IMR-90 (cell line): ENCODE measurements at regions not wholly inside any gene's neighbourhood (a gene's known extent, or its start where the extent isn't known, plus 50 kb on each side); places are given as distances from the start of the nearest gene placed in this dataset.

Source experiments
- ATAC-seq: fragments of 200-7000 bp; cut with Tn5 transposase; 2 replicates; pipeline ENCODE4 v1.9.1; 2020; ENCODE audit warnings: low read depth, mild to moderate bottlenecking, moderate library complexity
- BruUV-seq: library from RNA; stranded (reverse); fragments of 400-500 nt; replicated peaks from 2 replicates; lab custom pipeline; 2021; lab: Mats Ljungman, UMichigan
- CTCF ChIA-PET: fragments of 300-600 bp; formaldehyde crosslinking; extraction: SDS; loops from one replicate; lab custom pipeline; 2021; ENCODE audit warnings: antibody characterized with exemption; lab: Yijun Ruan, JAX
- POLR2A ChIA-PET: fragments of 300-600 bp; sonication (Branson Sonifier 250); formaldehyde crosslinking; loops from one replicate; lab custom pipeline; 2022; ENCODE audit warnings: antibody characterized with exemption; ENCODE audit not compliant: unreplicated experiment; lab: Charles Lee
- DNase-seq: peaks from one replicate; pipeline ENCODE4 v3.0.0; 2013
- H2AFZ ChIP-seq: replicated peaks from 2 replicates; pipeline ENCODE3; 2013; ENCODE audit warnings: low read length, mild to moderate bottlenecking; ENCODE audit not compliant: poor library complexity
- H2AK5ac ChIP-seq: 2 replicates; pipeline ENCODE4 v1.6.1; 2013; ENCODE audit warnings: low read depth, low read length, inconsistent platforms
- H2AK9ac ChIP-seq: replicated peaks from 2 replicates; pipeline ENCODE3; 2013; ENCODE audit warnings: mild to moderate bottlenecking, low read depth, low read length, moderate library complexity; ENCODE audit not compliant: poor library complexity
- H2BK120ac ChIP-seq: 2 replicates; pipeline ENCODE4 v1.6.1; 2013; ENCODE audit warnings: low read depth, low read length, inconsistent platforms
- H2BK15ac ChIP-seq: 3 replicates; pipeline ENCODE4 v1.6.1; 2013; ENCODE audit warnings: low read depth, low read length, inconsistent platforms
- H2BK20ac ChIP-seq: 2 replicates; pipeline ENCODE4 v1.6.1; 2013; ENCODE audit warnings: low read depth, mild to moderate bottlenecking, inconsistent platforms, low read length, moderate library complexity
- H2BK5ac ChIP-seq: 2 replicates; pipeline ENCODE4 v1.6.1; 2013; ENCODE audit warnings: mild to moderate bottlenecking, low read depth, low read length, inconsistent platforms; ENCODE audit not compliant: poor library complexity, severe bottlenecking
- H3K14ac ChIP-seq: replicated peaks from 2 replicates; pipeline ENCODE4 v1.6.1; 2013; ENCODE audit warnings: low read depth, low read length, inconsistent platforms
- H3K18ac ChIP-seq: 2 replicates; pipeline ENCODE4 v1.6.1; 2013; ENCODE audit warnings: low read depth, low read length, control low read depth
- H3K23ac ChIP-seq: 2 replicates; pipeline ENCODE4 v1.6.1; 2013; ENCODE audit warnings: low read depth, low read length, inconsistent platforms
- H3K27ac ChIP-seq: 2 replicates; pipeline ENCODE4 v1.5.1; 2013; ENCODE audit warnings: mild to moderate bottlenecking, control low read depth, low read length; ENCODE audit not compliant: insufficient read depth
- H3K27me3 ChIP-seq: 2 replicates; pipeline ENCODE4 v1.6.1; 2013; ENCODE audit warnings: low read length; ENCODE audit not compliant: control insufficient read depth, insufficient read depth
- H3K36me3 ChIP-seq: 2 replicates; pipeline ENCODE4 v1.6.1; 2013; ENCODE audit warnings: low read length, mixed read lengths; ENCODE audit not compliant: control insufficient read depth, insufficient read depth
- H3K4ac ChIP-seq: 2 replicates; pipeline ENCODE4 v1.6.1; 2013; ENCODE audit warnings: low read depth, low read length, inconsistent platforms
- H3K4me1 ChIP-seq: 2 replicates; pipeline ENCODE4 v1.6.1; 2013; ENCODE audit warnings: low read length, mixed read lengths; ENCODE audit not compliant: control insufficient read depth, insufficient read depth
- H3K4me2 ChIP-seq: 2 replicates; pipeline ENCODE4 v1.6.1; 2013; ENCODE audit warnings: low read depth, mild to moderate bottlenecking, control low read depth, low read length, moderate library complexity
- H3K4me3 ChIP-seq: 2 replicates; pipeline ENCODE4 v1.5.1; 2013; ENCODE audit warnings: low read depth, mild to moderate bottlenecking, control low read depth, low read length, moderate library complexity; ENCODE audit not compliant: insufficient read depth
- H3K56ac ChIP-seq: 2 replicates; pipeline ENCODE4 v1.6.1; 2013; ENCODE audit warnings: low read length, inconsistent platforms; ENCODE audit not compliant: insufficient read depth; ENCODE audit errors: extremely low read depth
- H3K79me1 ChIP-seq, 2 experiments: 2 replicates each; pipeline ENCODE4 v1.6.1; 2013; ENCODE audit warnings: low read length in 2 of 2, inconsistent platforms in 1 of 2, low read depth in 1 of 2
- H3K9ac ChIP-seq: 2 replicates; pipeline ENCODE4 v1.6.1; 2013; ENCODE audit warnings: low read depth, low read length, control low read depth
- H3K9me1 ChIP-seq: 2 replicates; pipeline ENCODE4 v1.6.1; 2013; ENCODE audit warnings: low read length, inconsistent platforms; ENCODE audit not compliant: insufficient read depth
- H3K9me3 ChIP-seq: 2 replicates; pipeline ENCODE4 v1.6.1; 2013; ENCODE audit warnings: low read length; ENCODE audit not compliant: control insufficient read depth, insufficient read depth
- H4K20me1 ChIP-seq: 2 replicates; pipeline ENCODE4 v1.6.1; 2013; ENCODE audit warnings: low read length, inconsistent platforms; ENCODE audit not compliant: insufficient read depth
- H4K5ac ChIP-seq: 2 replicates; pipeline ENCODE4 v1.6.1; 2013; ENCODE audit warnings: mild to moderate bottlenecking, low read depth, low read length, control low read depth
- H4K8ac ChIP-seq, 2 experiments: 2 replicates each; pipeline ENCODE4 v1.6.1; 2013; ENCODE audit warnings: low read depth in 2 of 2, low read length in 2 of 2, control low read depth in 1 of 2, inconsistent platforms in 1 of 2
- H4K91ac ChIP-seq: 2 replicates; pipeline ENCODE4 v1.6.1; 2013; ENCODE audit warnings: low read depth, low read length, inconsistent platforms; ENCODE audit not compliant: insufficient read depth
- BHLHE40 ChIP-seq: fragments of 150-350 bp; IDR thresholded peaks from 2 replicates; pipeline ENCODE4 v1.6.1; 2016; ENCODE audit warnings: mild to moderate bottlenecking, low read depth, low read length
- CEBPB ChIP-seq: IDR thresholded peaks from 2 replicates; pipeline ENCODE4 v1.6.1; 2012; ENCODE audit warnings: low read depth, low read length, improper control_type of control experiment
- CHD1 ChIP-seq: IDR thresholded peaks from 2 replicates; pipeline ENCODE4 v1.6.1; 2012; ENCODE audit warnings: low read depth, low read length, improper control_type of control experiment
- FOS ChIP-seq: fragments of 150-350 bp; IDR thresholded peaks from 2 replicates; pipeline ENCODE4 v1.6.1; 2016; ENCODE audit warnings: low read depth, low read length
- MAFK ChIP-seq: IDR thresholded peaks from 2 replicates; pipeline ENCODE4 v1.6.1; 2012; ENCODE audit warnings: low read depth, low read length, improper control_type of control experiment
- MAZ ChIP-seq: IDR thresholded peaks from 2 replicates; pipeline ENCODE4 v1.6.1; 2012; ENCODE audit warnings: low read depth, mild to moderate bottlenecking, low read length, improper control_type of control experiment, moderate library complexity, borderline replicate concordance
- MXI1 ChIP-seq: IDR thresholded peaks from 2 replicates; pipeline ENCODE4 v1.6.1; 2012; ENCODE audit warnings: low read depth, mild to moderate bottlenecking, low read length, moderate library complexity, borderline replicate concordance
- NFE2L2 ChIP-seq: fragments of 150-350 bp; IDR thresholded peaks from 2 replicates; pipeline ENCODE4 v1.6.1; 2016; ENCODE audit warnings: low read depth, mild to moderate bottlenecking, low read length
- POLR2A ChIP-seq: IDR thresholded peaks from 2 replicates; pipeline ENCODE4 v1.6.1; 2012; ENCODE audit warnings: mild to moderate bottlenecking, low read depth, low read length
- RAD21 ChIP-seq: IDR thresholded peaks from 2 replicates; pipeline ENCODE4 v1.6.1; 2012; ENCODE audit warnings: low read length, improper control_type of control experiment
- RCOR1 ChIP-seq: IDR thresholded peaks from 2 replicates; pipeline ENCODE4 v1.6.1; 2012; ENCODE audit warnings: mild to moderate bottlenecking, low read length, improper control_type of control experiment; ENCODE audit not compliant: insufficient replicate concordance
- SMC3 ChIP-seq: fragments of 150-350 bp; IDR thresholded peaks from 2 replicates; pipeline ENCODE4 v1.6.1; 2016; ENCODE audit warnings: low read depth, mild to moderate bottlenecking, antibody characterized with exemption, low read length, moderate library complexity
- WGBS, 2 experiments: methylation state at CpG; one replicate each; pipeline versions ENCODE4 v1.1.5 to v1.1.7; 2013; ENCODE audit warnings: missing lambda C conversion rate in 2 of 2; ENCODE audit not compliant: insufficient read length in 1 of 2; ENCODE audit errors: extremely low coverage in 2 of 2; 5-methylcytosine and 5-hydroxymethylcytosine counted together
- dilution Hi-C: fragments of 300-500 bp; cut with HindIII; formaldehyde crosslinking; loops from one replicate; pipeline ENCODE4 v1.14.3; 2018; ENCODE audit warnings: low sequenced_read_pairs; ENCODE audit not compliant: unreplicated experiment
- in situ Hi-C: fragments of 300-500 bp; cut with MboI; formaldehyde crosslinking; loops from 3 replicates; pipeline ENCODE4 v1.14.3; 2019; ENCODE audit warnings: low sequenced_read_pairs, inconsistent platforms, mixed read lengths
- intact Hi-C: fragments of 100-400 bp; cut with micrococcal nuclease; formaldehyde crosslinking; loops from 2 replicates; pipeline ENCODE4 v1.10.0; 2022
- TF ChIP-seq, protein P1 (sequence below): conservative IDR thresholded peaks from 2 replicates; pipeline ENCODE4 v1.5.1; 2012; ENCODE audit warnings: mild to moderate bottlenecking, low read depth, low read length, improper control_type of control experiment
- TF ChIP-seq, protein P2 (sequence below): fragments of 150-350 bp; IDR thresholded peaks from 2 replicates; pipeline ENCODE4 v1.6.1; 2017; ENCODE audit warnings: mild to moderate bottlenecking, antibody characterized with exemption, low read length, low read depth

DNA sequence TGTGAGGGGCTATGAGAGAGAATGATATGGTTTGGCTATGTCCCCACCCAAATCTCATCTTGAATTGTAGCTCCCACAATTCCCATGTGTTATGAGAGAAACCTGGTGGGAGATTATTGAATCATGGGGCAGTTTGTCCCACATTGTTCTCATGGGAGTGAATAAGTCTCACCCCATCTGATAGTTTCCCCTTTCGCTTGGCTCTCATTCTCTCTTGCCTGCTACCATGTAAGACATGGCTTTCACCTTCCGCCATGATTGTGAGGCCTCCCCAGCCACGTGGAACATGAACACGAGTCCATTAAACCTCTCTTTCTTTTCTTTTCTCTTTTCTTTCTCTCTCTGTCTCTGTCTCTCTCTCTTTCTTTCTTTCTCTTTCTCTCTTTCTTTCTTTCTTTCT, 743.4 kb upstream of the CTNND2 start:
- Histone ChIP-seq H3K23ac (no peak overlapping the region), H2BK20ac (no peak overlapping the region), H2AK9ac (no peak overlapping the region), H2AK5ac (no peak overlapping the region), H2BK120ac (no peak overlapping the region), H3K9me3 (peaks cover 3% of the 10 kb centered on the region), H3K4me1 (no peaks in the 10 kb centered on the region), H3K56ac (no peak overlapping the region), H4K8ac (no peak overlapping the region), H3K27ac (no peak overlapping the region), H3K9me1 (no peaks in the 10 kb centered on the region), H3K79me1 (no peaks in the 10 kb centered on the region), H2AFZ (no peak overlapping the region), H2BK5ac (no peak overlapping the region), H3K14ac (no peak overlapping the region), H3K27me3 (no peaks in the 10 kb centered on the region), H3K9ac (no peak overlapping the region), H3K4ac (no peak overlapping the region), H3K36me3 (no peaks in the 10 kb centered on the region), H2BK15ac (no peak overlapping the region), H3K4me3 (no peak overlapping the region), H4K20me1 (no peaks in the 10 kb centered on the region), H3K18ac (no peak overlapping the region), H4K91ac (no peak overlapping the region), H4K5ac (no peak overlapping the region), H3K4me2 (no peak overlapping the region)
- WGBS, 2 experiments: 67% methylated on average over 2 of the region's 4 CpGs; no CpG with 5 or more reads in 1 of the 2 experiments
- intact Hi-C loops: no loop called here
- BruUV-seq: no TSS peak
- POLR2A ChIA-PET: no interaction called here
- no peak for TF ChIP-seq CHD1
- no peak for TF ChIP-seq MAZ
- TF ChIP-seq RAD21: no peak
- no peak for TF ChIP-seq FOS
- TF ChIP-seq, protein P1, sequence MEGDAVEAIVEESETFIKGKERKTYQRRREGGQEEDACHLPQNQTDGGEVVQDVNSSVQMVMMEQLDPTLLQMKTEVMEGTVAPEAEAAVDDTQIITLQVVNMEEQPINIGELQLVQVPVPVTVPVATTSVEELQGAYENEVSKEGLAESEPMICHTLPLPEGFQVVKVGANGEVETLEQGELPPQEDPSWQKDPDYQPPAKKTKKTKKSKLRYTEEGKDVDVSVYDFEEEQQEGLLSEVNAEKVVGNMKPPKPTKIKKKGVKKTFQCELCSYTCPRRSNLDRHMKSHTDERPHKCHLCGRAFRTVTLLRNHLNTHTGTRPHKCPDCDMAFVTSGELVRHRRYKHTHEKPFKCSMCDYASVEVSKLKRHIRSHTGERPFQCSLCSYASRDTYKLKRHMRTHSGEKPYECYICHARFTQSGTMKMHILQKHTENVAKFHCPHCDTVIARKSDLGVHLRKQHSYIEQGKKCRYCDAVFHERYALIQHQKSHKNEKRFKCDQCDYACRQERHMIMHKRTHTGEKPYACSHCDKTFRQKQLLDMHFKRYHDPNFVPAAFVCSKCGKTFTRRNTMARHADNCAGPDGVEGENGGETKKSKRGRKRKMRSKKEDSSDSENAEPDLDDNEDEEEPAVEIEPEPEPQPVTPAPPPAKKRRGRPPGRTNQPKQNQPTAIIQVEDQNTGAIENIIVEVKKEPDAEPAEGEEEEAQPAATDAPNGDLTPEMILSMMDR: no peak
- TF ChIP-seq SMC3: no peak
- TF ChIP-seq NFE2L2: no peak
- TF ChIP-seq MAFK: no peak
- no peak for TF ChIP-seq CEBPB
- TF ChIP-seq, protein P2, sequence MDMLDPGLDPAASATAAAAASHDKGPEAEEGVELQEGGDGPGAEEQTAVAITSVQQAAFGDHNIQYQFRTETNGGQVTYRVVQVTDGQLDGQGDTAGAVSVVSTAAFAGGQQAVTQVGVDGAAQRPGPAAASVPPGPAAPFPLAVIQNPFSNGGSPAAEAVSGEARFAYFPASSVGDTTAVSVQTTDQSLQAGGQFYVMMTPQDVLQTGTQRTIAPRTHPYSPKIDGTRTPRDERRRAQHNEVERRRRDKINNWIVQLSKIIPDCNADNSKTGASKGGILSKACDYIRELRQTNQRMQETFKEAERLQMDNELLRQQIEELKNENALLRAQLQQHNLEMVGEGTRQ: no peak
- TF ChIP-seq POLR2A: no peak
- TF ChIP-seq RCOR1: no peak
- TF ChIP-seq BHLHE40: no peak
- no peak for TF ChIP-seq MXI1
- dilution Hi-C loops: no loop called here
- DNase-seq (no peak), ATAC-seq (no peak)
- in situ Hi-C loops: no loop called here
- CTCF ChIA-PET: no interaction called here
